SK-N-SH (cell line): ENCODE measurements at regions not wholly inside any gene's neighbourhood (a gene's known extent, or its start where the extent isn't known, plus 50 kb on each side); places are given as distances from the start of the nearest gene placed in this dataset.

Experiments used
- CTCF ChIA-PET: fragments of 300-600, 350-600 bp; formaldehyde crosslinking; extraction: SDS; loops from one replicate; lab custom pipeline; 2021; lab: Yijun Ruan, JAX
- POLR2A ChIA-PET: fragments of 350-600 bp; sonication (Branson Sonifier 250); formaldehyde crosslinking; extraction: SDS; loops from one replicate; lab custom pipeline; 2020; ENCODE audit warnings: antibody characterized with exemption, inconsistent platforms; lab: Yijun Ruan, JAX
- DNase-seq: peaks from one replicate; pipeline ENCODE4 v3.0.0; 2012
- H2AFZ ChIP-seq: fragments of 200-600 bp; sonication (generic); 2 replicates; pipeline ENCODE4 v1.8.1; 2016; ENCODE audit warnings: antibody characterized with exemption, mild to moderate bottlenecking, low read depth
- H3F3A ChIP-seq: fragments of 200-600 bp; sonication (generic); replicated peaks from 2 replicates; pipeline ENCODE3; 2016; ENCODE audit warnings: antibody characterized with exemption, mild to moderate bottlenecking; ENCODE audit not compliant: insufficient read depth
- H3K27ac ChIP-seq, 2 experiments: fragments of 200-500 bp in 1 of 2; fragments of 200-600 bp in 1 of 2; sonication (Bioruptor generic) in 1 of 2; sonication (generic), shearing (Covaris generic) in 1 of 2; 2 replicates each; pipeline versions ENCODE4 v1.5.1 to v1.6.1; 2014 to 2016; ENCODE audit warnings: low read depth in 2 of 2, inconsistent platforms in 1 of 2, low read length in 1 of 2, mild to moderate bottlenecking in 1 of 2, mixed read lengths in 1 of 2
- H3K27me3 ChIP-seq: fragments of 200-600 bp; sonication (generic), shearing (Covaris generic); 2 replicates; pipeline ENCODE4 v1.6.1; 2016; ENCODE audit warnings: mixed run types; ENCODE audit not compliant: insufficient read depth
- H3K36me3 ChIP-seq, 2 experiments: fragments of 200-500 bp in 1 of 2; fragments of 200-600 bp in 1 of 2; sonication (Bioruptor generic) in 1 of 2; sonication (generic) in 1 of 2; replicated peaks in 1 of 2; 2 replicates each; pipeline versions ENCODE3 to v1.5.1; 2014 to 2016; ENCODE audit warnings: low read length in 1 of 2, mild to moderate bottlenecking in 1 of 2; ENCODE audit not compliant: insufficient read depth in 2 of 2, control insufficient read depth in 1 of 2
- H3K4me1 ChIP-seq, 2 experiments: fragments of 200-500 bp in 1 of 2; fragments of 200-600 bp in 1 of 2; sonication (Bioruptor generic) in 1 of 2; sonication (generic), shearing (Covaris generic) in 1 of 2; 2 replicates each; pipeline versions ENCODE4 v1.5.1 to v1.6.1; 2014 to 2016; ENCODE audit warnings: low read depth in 1 of 2, low read length in 1 of 2, mixed run types in 1 of 2; ENCODE audit not compliant: insufficient read depth in 2 of 2, control insufficient read depth in 1 of 2
- H3K4me2 ChIP-seq: fragments of 200-600 bp; sonication (generic), shearing (Covaris generic); 2 replicates; pipeline ENCODE4 v1.6.1; 2017; ENCODE audit warnings: mixed run types
- H3K4me3 ChIP-seq, 2 experiments: fragments of 200-500 bp in 1 of 2; fragments of 200-600 bp in 1 of 2; sonication (Bioruptor generic) in 1 of 2; sonication (generic), shearing (Covaris generic) in 1 of 2; 2 replicates each; pipeline versions ENCODE4 v1.5.1 to v1.8.1; 2014 to 2016; ENCODE audit warnings: low read depth in 2 of 2, inconsistent platforms in 1 of 2, low read length in 1 of 2, mild to moderate bottlenecking in 1 of 2, mixed read lengths in 1 of 2, moderate library complexity in 1 of 2
- H3K79me2 ChIP-seq: fragments of 200-600 bp; sonication (generic); 2 replicates; pipeline ENCODE4 v1.8.1; 2017; ENCODE audit warnings: mild to moderate bottlenecking; ENCODE audit not compliant: insufficient read depth
- H3K9ac ChIP-seq: fragments of 200-600 bp; sonication (generic); 2 replicates; pipeline ENCODE4 v1.6.1; 2017; ENCODE audit warnings: mixed run types
- H3K9me2 ChIP-seq: fragments of 200-600 bp; sonication (generic); 2 replicates; pipeline ENCODE4 v1.6.1; 2017; ENCODE audit warnings: mixed run types
- H3K9me3 ChIP-seq: fragments of 200-600 bp; sonication (generic); 2 replicates; pipeline ENCODE4 v1.6.1; 2017; ENCODE audit warnings: mixed run types, mild to moderate bottlenecking, moderate library complexity
- H4K20me1 ChIP-seq: fragments of 200-600 bp; sonication (generic); 2 replicates; pipeline ENCODE4 v1.6.1; 2017; ENCODE audit warnings: mild to moderate bottlenecking, mixed run types; ENCODE audit not compliant: insufficient read depth
- EP300 ChIP-seq, 2 experiments: IDR thresholded peaks; 2 replicates each; pipeline versions ENCODE4 v1.4.0 to v1.6.1; 2012; ENCODE audit warnings: borderline replicate concordance in 1 of 2, low read depth in 1 of 2, low read length in 1 of 2
- EZH2phosphoT487 ChIP-seq: fragments of 200-600 bp; sonication (generic); IDR thresholded peaks from 2 replicates; pipeline ENCODE4 v1.6.1; 2017; ENCODE audit warnings: low read depth, mixed run types, mild to moderate bottlenecking, antibody characterized with exemption, moderate library complexity, borderline replicate concordance
- FOXJ3 ChIP-seq: sonication (generic); formaldehyde crosslinking; IDR thresholded peaks from 2 replicates; pipeline ENCODE4 v1.5.1; 2020; ENCODE audit warnings: mild to moderate bottlenecking, missing genetic modification reagents
- FOXM1 ChIP-seq: IDR thresholded peaks from 2 replicates; pipeline ENCODE4 v1.4.0; 2012; ENCODE audit warnings: low read depth, mild to moderate bottlenecking
- JUND ChIP-seq: IDR thresholded peaks from 2 replicates; pipeline ENCODE4 v1.4.0; 2012
- MAX ChIP-seq: IDR thresholded peaks from 2 replicates; pipeline ENCODE4 v1.4.0; 2012; ENCODE audit warnings: low read depth
- MEF2A ChIP-seq: IDR thresholded peaks from 2 replicates; pipeline ENCODE4 v1.4.0; 2012; ENCODE audit warnings: low read depth, borderline replicate concordance
- RXRA ChIP-seq: IDR thresholded peaks from 2 replicates; pipeline ENCODE4 v1.4.0; 2012; ENCODE audit warnings: low read depth, mild to moderate bottlenecking, borderline replicate concordance
- TAF1 ChIP-seq: IDR thresholded peaks from 2 replicates; pipeline ENCODE4 v1.6.1; 2012; ENCODE audit warnings: low read depth, mild to moderate bottlenecking, low read length, moderate library complexity, borderline replicate concordance
- USF2 ChIP-seq: fragments of 150-350 bp; IDR thresholded peaks from 2 replicates; pipeline ENCODE4 v1.6.1; 2017; ENCODE audit warnings: antibody characterized with exemption, low read length, low read depth, borderline replicate concordance
- ZBTB33 ChIP-seq: IDR thresholded peaks from 2 replicates; pipeline ENCODE4 v1.4.0; 2012; ENCODE audit warnings: low read depth, borderline replicate concordance
- WGBS: methylation state at CpG from one replicate; pipeline ENCODE4 v1.1.6; 2017; ENCODE audit warnings: low lambda C conversion rate; 5-methylcytosine and 5-hydroxymethylcytosine counted together

GRCh38 chr4:178233906-178234305, 791.7 kb upstream of the AGA start:
- POLR2A ChIA-PET: no interaction called here
- no peak overlapping the region for H3K4me2 ChIP-seq
- H3F3A ChIP-seq: no peaks in the 10 kb centered on the region
- no peaks in the 10 kb centered on the region for H3K27me3 ChIP-seq
- no peak for DNase-seq
- no peaks in the 10 kb centered on the region for H3K79me2 ChIP-seq
- H3K9me2 ChIP-seq: no peaks in the 10 kb centered on the region
- TF ChIP-seq MAX (no peak), EP300 (IDR thresholded peaks at IDR 0.05; ENCODE audit: borderline replicate concordance in 1 of 2, low read depth in 1 of 2, low read length in 1 of 2) (no peak), EZH2phosphoT487 (no peak), TAF1 (no peak), RXRA (no peak), FOXM1 (no peak)
- no peaks in the 10 kb centered on the region for H3K4me1 ChIP-seq
- H2AFZ ChIP-seq: no peak overlapping the region
- no peaks in the 10 kb centered on the region for H3K9me3 ChIP-seq
- H3K4me3 ChIP-seq: no peak overlapping the region
- H3K9ac ChIP-seq: no peak overlapping the region
- CTCF ChIA-PET: no interaction called here
- H3K27ac ChIP-seq: no peak overlapping the region
- no peaks in the 10 kb centered on the region for H3K36me3 ChIP-seq
- no peaks in the 10 kb centered on the region for H4K20me1 ChIP-seq

- H2AFZ ChIP-seq: no peak overlapping the region
- POLR2A ChIA-PET: no interaction called here
- no peak overlapping the region for H3K4me2 ChIP-seq
- no peaks in the 10 kb centered on the region for H3K79me2 ChIP-seq
- TF ChIP-seq MEF2A: no peak
- TF ChIP-seq, all 33 proteins: peak for 0
- H3K4me3 ChIP-seq: no peak overlapping the region
- WGBS: 4% methylated on average over 3 of the region's 9 CpGs
- no peaks in the 10 kb centered on the region for H3K9me3 ChIP-seq
- no peaks in the 10 kb centered on the region for H4K20me1 ChIP-seq
- H3K27me3 ChIP-seq: no peaks in the 10 kb centered on the region
- no peak overlapping the region for H3K27ac ChIP-seq
- H3K9ac ChIP-seq: no peak overlapping the region
- no peaks in the 10 kb centered on the region for H3F3A ChIP-seq
- no peaks in the 10 kb centered on the region for H3K36me3 ChIP-seq
- DNase-seq: no peak
- H3K9me2 ChIP-seq: no peaks in the 10 kb centered on the region
- CTCF ChIA-PET: no interaction called here
- H3K4me1 ChIP-seq: no peaks in the 10 kb centered on the region
Observed at GRCh38 chr4:178240891-178241290, 798.7 kb upstream of the AGA start.

GRCh38 chr4:178241601-178242118, 799.4 kb upstream of the AGA start:
- H2AFZ ChIP-seq: no peak overlapping the region
- H3K4me2 ChIP-seq: no peak overlapping the region
- H3K4me1 ChIP-seq: no peaks in the 10 kb centered on the region
- DNase-seq: no peak
- TF ChIP-seq ZBTB33: no peak
- TF ChIP-seq EZH2phosphoT487: no peak
- TF ChIP-seq USF2: no peak
- TF ChIP-seq FOXJ3: no peak
- TF ChIP-seq JUND: no peak
- H3K9me2 ChIP-seq: no peaks in the 10 kb centered on the region
- no peaks in the 10 kb centered on the region for H3K79me2 ChIP-seq
- no peaks in the 10 kb centered on the region for H3K27me3 ChIP-seq
- H3K4me3 ChIP-seq: no peak overlapping the region
- ChIA-PET CTCF (no interaction called here), POLR2A (no interaction called here)
- H3K9ac ChIP-seq: no peak overlapping the region
- no peaks in the 10 kb centered on the region for H3K36me3 ChIP-seq
- WGBS: no CpG with 5 or more reads among the region's 3 CpGs
- H3K9me3 ChIP-seq: no peaks in the 10 kb centered on the region
- no peaks in the 10 kb centered on the region for H4K20me1 ChIP-seq
- no peak overlapping the region for H3K27ac ChIP-seq
- H3F3A ChIP-seq: no peaks in the 10 kb centered on the region
